ENCODE measurements at regions not wholly inside any gene's neighbourhood (a gene's known extent, or its start where the extent isn't known, plus 50 kb on each side); places are given as distances from the start of the nearest gene placed in this dataset.
A peak's percentile ranks its signal among the peaks of the same experiment; 100 is the strongest.

GRCh38 chr7:22962775-22963350 lies 51.1 kb downstream of the HYCC1 start:
- no peak for DNase-seq

GRCh38 chr7:22958742-22959141 lies 55.2 kb downstream of the HYCC1 start:
- no peak for DNase-seq

- no peak for DNase-seq
Observed at GRCh38 chr7:22954251-22954650, 59.7 kb downstream of the HYCC1 start.

- DNase-seq = no peak
Observed at GRCh38 chr7:22952306-22953015, 61.5 kb downstream of the HYCC1 start.

GRCh38 chr7:22949944-22950343 lies 64.0 kb downstream of the HYCC1 start:
- DNase-seq = no peak

GRCh38 chr7:22949221-22949620 lies 64.7 kb downstream of the HYCC1 start:
- DNase-seq = no peak

GRCh38 chr7:22948770-22949169 lies 65.2 kb downstream of the HYCC1 start:
- no peak for DNase-seq

- peak; percentile 51 for DNase-seq
Observed at GRCh38 chr7:22945584-22945983, 68.3 kb downstream of the HYCC1 start.

GRCh38 chr7:22944510-22944909 lies 69.4 kb downstream of the HYCC1 start:
- DNase-seq = no peak

GRCh38 chr7:22944022-22944421 lies 69.9 kb downstream of the HYCC1 start:
- DNase-seq = no peak

- DNase-seq = no peak
Observed at GRCh38 chr7:22942191-22942590, 71.7 kb downstream of the HYCC1 start.

GRCh38 chr7:22939842-22940241 lies 74.1 kb downstream of the HYCC1 start:
- DNase-seq = no peak

- DNase-seq = no peak
Observed at GRCh38 chr7:22937946-22938345, 76.0 kb downstream of the HYCC1 start.

- no peak for DNase-seq
Observed at GRCh38 chr7:22936246-22936645, 77.7 kb downstream of the HYCC1 start.

GRCh38 chr7:22935269-22935668 lies 78.7 kb downstream of the HYCC1 start:
- no peak for DNase-seq

- DNase-seq = no peak
Observed at GRCh38 chr7:22934473-22935065, 79.4 kb downstream of the HYCC1 start.

- DNase-seq = no peak
Observed at GRCh38 chr7:22934023-22934422, 79.9 kb downstream of the HYCC1 start.

GRCh38 chr7:22932896-22933295 lies 81.0 kb downstream of the HYCC1 start:
- DNase-seq = no peak

- DNase-seq = no peak
Observed at GRCh38 chr7:22931011-22931410, 82.9 kb downstream of the HYCC1 start.

- DNase-seq = no peak
Observed at GRCh38 chr7:22922307-22922706, 91.6 kb downstream of the HYCC1 start.

GRCh38 chr7:22921386-22922086 lies 92.4 kb downstream of the HYCC1 start:
- DNase-seq = no peak

GRCh38 chr7:22920672-22921071 lies 93.3 kb downstream of the HYCC1 start:
- no peak for DNase-seq

GRCh38 chr7:22913158-22913557 lies 90.5 kb upstream of the TOMM7 start:
- no peak for DNase-seq

- no peak for DNase-seq
Observed at GRCh38 chr7:22911889-22912288, 89.2 kb upstream of the TOMM7 start.
